GM23338 (cell line): ENCODE measurements at regions not wholly inside any gene's neighbourhood (a gene's known extent, or its start where the extent isn't known, plus 50 kb on each side); places are given as distances from the start of the nearest gene placed in this dataset.

Experiments used
- CREB1 ChIP-seq: fragments of 250-450 bp; sonication (Bioruptor Pico); IDR thresholded peaks from 2 replicates; pipeline ENCODE4 v1.5.0; 2020; ENCODE audit warnings: low read depth, mild to moderate bottlenecking, moderate library complexity
- EZH2 ChIP-seq: fragments of 200-600 bp; sonication (generic); IDR thresholded peaks from one replicate; pipeline ENCODE4 v1.8.0; 2017; ENCODE audit warnings: antibody characterized with exemption, mild to moderate bottlenecking, low read depth; ENCODE audit not compliant: unreplicated experiment
- POLR2AphosphoS5 ChIP-seq: IDR thresholded peaks from 2 replicates; pipeline ENCODE4 v1.6.1; 2016; ENCODE audit warnings: antibody characterized with exemption, low read depth
- REST ChIP-seq: IDR thresholded peaks from one replicate; pipeline ENCODE4 v1.6.1; 2018; ENCODE audit warnings: antibody characterized with exemption; ENCODE audit not compliant: unreplicated experiment
- STAT1 ChIP-seq: IDR thresholded peaks from one replicate; pipeline ENCODE4 v1.6.1; 2016; ENCODE audit warnings: antibody characterized with exemption; ENCODE audit not compliant: unreplicated experiment
- TF ChIP-seq, protein P1 (sequence below), 2 experiments: fragments of 200-600 bp in 1 of 2; sonication (generic) in 1 of 2; conservative IDR thresholded peaks; 2 replicates each; pipeline versions ENCODE4 v1.5.1 to v1.6.1; 2016 to 2017; ENCODE audit warnings: antibody characterized with exemption in 2 of 2, low read depth in 2 of 2, mild to moderate bottlenecking in 2 of 2, moderate library complexity in 1 of 2

- TF ChIP-seq, protein P1, sequence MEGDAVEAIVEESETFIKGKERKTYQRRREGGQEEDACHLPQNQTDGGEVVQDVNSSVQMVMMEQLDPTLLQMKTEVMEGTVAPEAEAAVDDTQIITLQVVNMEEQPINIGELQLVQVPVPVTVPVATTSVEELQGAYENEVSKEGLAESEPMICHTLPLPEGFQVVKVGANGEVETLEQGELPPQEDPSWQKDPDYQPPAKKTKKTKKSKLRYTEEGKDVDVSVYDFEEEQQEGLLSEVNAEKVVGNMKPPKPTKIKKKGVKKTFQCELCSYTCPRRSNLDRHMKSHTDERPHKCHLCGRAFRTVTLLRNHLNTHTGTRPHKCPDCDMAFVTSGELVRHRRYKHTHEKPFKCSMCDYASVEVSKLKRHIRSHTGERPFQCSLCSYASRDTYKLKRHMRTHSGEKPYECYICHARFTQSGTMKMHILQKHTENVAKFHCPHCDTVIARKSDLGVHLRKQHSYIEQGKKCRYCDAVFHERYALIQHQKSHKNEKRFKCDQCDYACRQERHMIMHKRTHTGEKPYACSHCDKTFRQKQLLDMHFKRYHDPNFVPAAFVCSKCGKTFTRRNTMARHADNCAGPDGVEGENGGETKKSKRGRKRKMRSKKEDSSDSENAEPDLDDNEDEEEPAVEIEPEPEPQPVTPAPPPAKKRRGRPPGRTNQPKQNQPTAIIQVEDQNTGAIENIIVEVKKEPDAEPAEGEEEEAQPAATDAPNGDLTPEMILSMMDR (conservative IDR thresholded peaks at IDR 0.05; ENCODE audit: low read depth in 2 of 2): no peak
- no peak for TF ChIP-seq POLR2AphosphoS5
- TF ChIP-seq REST: no peak
- TF ChIP-seq EZH2: no peak
- no peak for TF ChIP-seq STAT1
- TF ChIP-seq CREB1 (CRISPR knock-in tag): no peak
Measured at GRCh38 chr2:120955427-120955826, 219.8 kb downstream of the GLI2 start.
